OCI-LY7 (cell line): ENCODE measurements at regions not wholly inside any gene's neighbourhood (a gene's known extent, or its start where the extent isn't known, plus 50 kb on each side); places are given as distances from the start of the nearest gene placed in this dataset.

Source experiments
- BruUV-seq: library from RNA; stranded (reverse); fragments of 400-500 nt; replicated peaks from 2 replicates; lab custom pipeline; 2021; lab: Mats Ljungman, UMichigan
- CTCF ChIA-PET: fragments of 300-600 bp; sonication (Branson Sonifier 250); formaldehyde crosslinking; loops from one replicate; lab custom pipeline; 2022; ENCODE audit warnings: antibody characterized with exemption; ENCODE audit not compliant: unreplicated experiment; lab: Charles Lee
- POLR2A ChIA-PET: fragments of 300-600 bp; sonication (Branson Sonifier 250); formaldehyde crosslinking; loops from one replicate; lab custom pipeline; 2022; ENCODE audit warnings: antibody characterized with exemption; lab: Charles Lee
- DNase-seq: peaks from one replicate; pipeline ENCODE4 v3.0.0-alpha.2; 2015; ENCODE audit warnings: low spot score
- H2AFZ ChIP-seq: fragments of 200-600 bp; sonication (generic), shearing (Covaris generic); 2 replicates; pipeline ENCODE4 v1.6.1; 2014; ENCODE audit warnings: mild to moderate bottlenecking, antibody characterized with exemption, low read length, moderate library complexity
- H3K27ac ChIP-seq: fragments of 200-600 bp; sonication (generic); 2 replicates; pipeline ENCODE4 v1.5.1; 2014; ENCODE audit warnings: mixed run types, low read depth, mild to moderate bottlenecking, moderate library complexity, low read length, inconsistent platforms; ENCODE audit not compliant: poor library complexity, severe bottlenecking
- H3K36me3 ChIP-seq: fragments of 200-600 bp; sonication (generic); 2 replicates; pipeline ENCODE4 v1.6.1; 2014; ENCODE audit warnings: mild to moderate bottlenecking, antibody characterized with exemption, low read length, moderate library complexity, mixed read lengths; ENCODE audit not compliant: insufficient read depth
- H3K4me1 ChIP-seq: fragments of 200-600 bp; sonication (generic); 2 replicates; pipeline ENCODE4 v1.5.1; 2014; ENCODE audit warnings: mild to moderate bottlenecking, low read length; ENCODE audit not compliant: insufficient read depth, poor library complexity, severe bottlenecking
- H3K4me2 ChIP-seq: fragments of 200-600 bp; sonication (generic); 2 replicates; pipeline ENCODE4 v1.6.1; 2014; ENCODE audit warnings: mild to moderate bottlenecking, low read length
- H3K4me3 ChIP-seq: fragments of 200-600 bp; sonication (generic); 2 replicates; pipeline ENCODE4 v1.5.1; 2014; ENCODE audit warnings: mild to moderate bottlenecking, low read depth, low read length; ENCODE audit not compliant: poor library complexity, severe bottlenecking
- H3K79me2 ChIP-seq: fragments of 200-600 bp; sonication (generic); 2 replicates; pipeline ENCODE4 v1.6.1; 2016; ENCODE audit warnings: low read depth, mild to moderate bottlenecking, low read length, moderate library complexity, mixed read lengths; ENCODE audit not compliant: insufficient read depth
- H3K9me2 ChIP-seq: fragments of 200-600 bp; sonication (generic); 2 replicates; pipeline ENCODE4 v1.6.1; 2016; ENCODE audit warnings: mild to moderate bottlenecking, low read length, mixed read lengths; ENCODE audit not compliant: insufficient read depth
- H3K9me3 ChIP-seq: fragments of 200-600 bp; sonication (generic); 2 replicates; pipeline ENCODE4 v1.6.1; 2014; ENCODE audit warnings: mild to moderate bottlenecking, mixed run types, low read length, mixed read lengths
- H4K20me1 ChIP-seq: fragments of 200-600 bp; sonication (generic); 2 replicates; pipeline ENCODE4 v1.6.1; 2014; ENCODE audit warnings: mild to moderate bottlenecking, antibody characterized with exemption, low read length, moderate library complexity, mixed read lengths; ENCODE audit not compliant: insufficient read depth
- EZH2phosphoT487 ChIP-seq: fragments of 200-600 bp; sonication (generic); IDR thresholded peaks from 2 replicates; pipeline ENCODE4 v1.6.1; 2018; ENCODE audit warnings: low read depth, borderline replicate concordance, mild to moderate bottlenecking, mixed run types, antibody characterized with exemption, low read length, moderate library complexity, mixed read lengths
- intact Hi-C: fragments of 100-400 bp; cut with micrococcal nuclease; formaldehyde crosslinking; loops from one replicate; pipeline ENCODE4 v1.10.0; 2022; ENCODE audit not compliant: unreplicated experiment
- TF ChIP-seq, protein P1 (sequence below): fragments of 200-600 bp; sonication (generic); conservative IDR thresholded peaks from 2 replicates; pipeline ENCODE4 v1.5.1; 2014; ENCODE audit warnings: mild to moderate bottlenecking, antibody characterized with exemption, low read length, moderate library complexity, mixed read lengths

DNA sequence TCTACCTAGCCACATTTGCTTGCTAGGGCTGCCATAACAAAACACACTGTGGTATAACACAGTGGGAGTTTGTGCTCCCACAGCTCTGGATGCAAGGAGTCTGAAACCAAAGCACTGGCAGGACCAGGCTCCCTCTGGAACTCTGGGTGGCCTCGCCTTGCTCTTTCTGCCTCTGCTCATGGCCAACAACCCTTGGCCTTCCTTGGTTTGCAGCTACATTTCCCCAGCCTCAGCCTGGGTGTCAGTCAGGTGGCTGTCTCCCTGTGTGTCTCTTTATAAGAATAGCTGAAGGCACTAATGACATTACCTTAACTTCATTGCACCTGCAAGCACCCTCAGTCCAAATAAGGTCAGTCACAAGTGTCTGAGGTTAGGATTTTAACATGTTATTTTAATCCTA is 101.0 kb upstream of the IRX2 start:
- no peaks in the 10 kb centered on the region for H3K79me2 ChIP-seq
- H3K4me2 ChIP-seq: no peak overlapping the region
- no peaks in the 10 kb centered on the region for H4K20me1 ChIP-seq
- H3K9me3 ChIP-seq: no peaks in the 10 kb centered on the region
- H2AFZ ChIP-seq: no peak overlapping the region
- no peak for DNase-seq
- intact Hi-C loops: no loop called here
- no peaks in the 10 kb centered on the region for H3K36me3 ChIP-seq
- ChIA-PET CTCF (no interaction called here), POLR2A (no interaction called here)
- no peaks in the 10 kb centered on the region for H3K4me1 ChIP-seq
- no peaks in the 10 kb centered on the region for H3K9me2 ChIP-seq
- H3K4me3 ChIP-seq: no peak overlapping the region
- BruUV-seq: no TSS peak
- TF ChIP-seq EZH2phosphoT487: no peak
- TF ChIP-seq, protein P1, sequence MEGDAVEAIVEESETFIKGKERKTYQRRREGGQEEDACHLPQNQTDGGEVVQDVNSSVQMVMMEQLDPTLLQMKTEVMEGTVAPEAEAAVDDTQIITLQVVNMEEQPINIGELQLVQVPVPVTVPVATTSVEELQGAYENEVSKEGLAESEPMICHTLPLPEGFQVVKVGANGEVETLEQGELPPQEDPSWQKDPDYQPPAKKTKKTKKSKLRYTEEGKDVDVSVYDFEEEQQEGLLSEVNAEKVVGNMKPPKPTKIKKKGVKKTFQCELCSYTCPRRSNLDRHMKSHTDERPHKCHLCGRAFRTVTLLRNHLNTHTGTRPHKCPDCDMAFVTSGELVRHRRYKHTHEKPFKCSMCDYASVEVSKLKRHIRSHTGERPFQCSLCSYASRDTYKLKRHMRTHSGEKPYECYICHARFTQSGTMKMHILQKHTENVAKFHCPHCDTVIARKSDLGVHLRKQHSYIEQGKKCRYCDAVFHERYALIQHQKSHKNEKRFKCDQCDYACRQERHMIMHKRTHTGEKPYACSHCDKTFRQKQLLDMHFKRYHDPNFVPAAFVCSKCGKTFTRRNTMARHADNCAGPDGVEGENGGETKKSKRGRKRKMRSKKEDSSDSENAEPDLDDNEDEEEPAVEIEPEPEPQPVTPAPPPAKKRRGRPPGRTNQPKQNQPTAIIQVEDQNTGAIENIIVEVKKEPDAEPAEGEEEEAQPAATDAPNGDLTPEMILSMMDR: no peak
- H3K27ac ChIP-seq: no peak overlapping the region

GRCh38 chr5:2851895-2852294 is 100.4 kb upstream of the IRX2 start:
- Histone ChIP-seq H3K4me3 (no peak overlapping the region), H4K20me1 (no peaks in the 10 kb centered on the region), H3K27ac (no peak overlapping the region), H3K4me1 (no peaks in the 10 kb centered on the region), H3K36me3 (no peaks in the 10 kb centered on the region), H3K9me3 (no peaks in the 10 kb centered on the region), H3K4me2 (no peak overlapping the region), H3K9me2 (no peaks in the 10 kb centered on the region), H2AFZ (no peak overlapping the region), H3K79me2 (no peaks in the 10 kb centered on the region)
- POLR2A ChIA-PET: no interaction called here
- BruUV-seq: no TSS peak
- no peak for TF ChIP-seq EZH2phosphoT487
- DNase-seq: no peak
- CTCF ChIA-PET: no interaction called here
- intact Hi-C loops: no loop called here

DNA sequence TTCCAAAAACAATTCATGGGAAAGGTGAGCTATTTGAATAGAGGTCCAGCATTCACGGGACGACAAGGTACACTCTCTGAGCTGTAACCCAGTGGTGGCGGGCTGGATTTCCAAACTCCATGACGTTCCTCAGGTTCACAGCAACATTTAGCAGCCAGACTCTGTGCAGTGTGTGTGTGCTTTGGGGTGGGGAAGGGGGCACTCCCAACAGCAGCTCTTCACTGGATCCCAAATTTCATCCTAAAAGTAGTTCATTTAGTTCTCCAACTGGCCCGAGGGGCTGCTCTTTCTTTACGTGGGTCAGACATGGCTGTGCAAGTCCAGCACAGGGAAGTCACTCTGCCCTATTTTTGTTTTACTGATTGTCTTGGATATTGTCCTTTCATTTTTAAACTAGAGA is 98.0 kb upstream of the IRX2 start:
- no peak for TF ChIP-seq EZH2phosphoT487
- TF ChIP-seq, protein P1: no peak
- Histone ChIP-seq H3K9me3 (no peaks in the 10 kb centered on the region), H4K20me1 (no peaks in the 10 kb centered on the region), H3K9me2 (no peaks in the 10 kb centered on the region), H2AFZ (no peak overlapping the region), H3K27ac (no peak overlapping the region), H3K36me3 (no peaks in the 10 kb centered on the region), H3K4me3 (no peak overlapping the region), H3K79me2 (no peaks in the 10 kb centered on the region), H3K4me2 (no peak overlapping the region), H3K4me1 (no peaks in the 10 kb centered on the region)
- ChIA-PET CTCF (no interaction called here), POLR2A (no interaction called here)
- no peak for DNase-seq
- no TSS peak for BruUV-seq
- intact Hi-C loops: no loop called here
